ENCODE measurements at regions not wholly inside any gene's neighbourhood (a gene's known extent, or its start where the extent isn't known, plus 50 kb on each side); places are given as distances from the start of the nearest gene placed in this dataset.

DNA sequence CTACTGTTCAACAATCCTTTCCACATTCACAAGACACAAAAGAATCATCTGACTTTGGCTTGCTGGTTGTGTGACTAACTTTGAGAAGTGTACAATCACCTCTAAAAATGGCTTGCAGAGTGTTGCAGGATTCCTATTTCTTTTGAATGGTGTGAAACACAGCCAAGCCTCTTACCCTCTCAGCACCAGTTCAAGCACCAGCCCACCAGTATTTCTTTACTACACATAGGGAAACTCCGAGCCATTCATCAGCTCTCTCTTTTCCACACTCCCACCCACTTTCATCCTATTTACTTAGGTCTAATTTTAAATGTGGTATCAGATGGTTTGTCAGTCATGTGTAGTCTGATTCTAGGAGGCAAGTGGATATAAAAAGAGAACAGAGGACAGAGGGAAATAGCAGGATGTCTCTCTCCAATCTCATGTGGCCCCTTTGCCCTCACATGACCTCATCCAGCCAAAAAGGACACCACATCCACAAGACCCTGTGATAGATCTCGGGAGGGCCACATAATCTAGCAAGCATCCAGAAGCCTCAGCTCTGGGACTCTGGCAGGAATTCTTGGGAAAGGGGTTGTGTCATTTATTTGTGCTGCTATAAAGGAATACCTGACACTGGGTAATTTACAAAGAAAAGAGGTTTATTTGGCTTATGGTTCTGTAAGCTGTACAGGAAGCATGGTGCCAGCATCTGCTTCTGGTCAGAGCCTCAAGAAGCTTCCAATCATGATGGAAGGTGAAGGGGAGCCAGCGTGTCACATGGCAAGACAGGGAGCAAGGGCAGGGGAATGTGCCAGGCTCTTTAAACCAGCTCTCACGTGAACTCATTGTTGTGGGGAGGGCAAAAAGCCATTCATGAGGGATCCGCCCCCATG is 66.8 kb upstream of the NEBL start:
- no peak for FAIRE-seq

- no peak for FAIRE-seq
Observed at GRCh38 chr10:20963056-20963455, 65.9 kb upstream of the NEBL start.

DNA sequence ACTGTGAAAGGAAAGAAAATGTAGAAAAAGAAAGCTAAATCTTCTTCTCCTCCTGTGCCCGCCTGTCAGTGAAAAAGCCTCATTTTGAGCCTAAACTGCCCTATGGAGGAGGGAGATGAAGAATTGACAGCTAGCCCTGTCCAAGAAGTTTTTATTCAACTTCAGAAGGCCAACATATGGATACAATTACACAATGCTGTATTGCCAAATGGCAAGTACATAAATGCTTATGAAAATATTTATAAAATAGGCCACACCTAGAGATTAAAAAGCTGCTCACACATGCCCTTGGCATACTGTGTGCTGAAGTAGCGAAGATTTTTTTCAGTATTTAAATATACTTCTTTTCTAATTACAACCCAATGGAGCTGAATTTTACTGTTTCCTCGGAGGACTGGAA is 65.1 kb upstream of the NEBL start:
- FAIRE-seq, result no peak

DNA sequence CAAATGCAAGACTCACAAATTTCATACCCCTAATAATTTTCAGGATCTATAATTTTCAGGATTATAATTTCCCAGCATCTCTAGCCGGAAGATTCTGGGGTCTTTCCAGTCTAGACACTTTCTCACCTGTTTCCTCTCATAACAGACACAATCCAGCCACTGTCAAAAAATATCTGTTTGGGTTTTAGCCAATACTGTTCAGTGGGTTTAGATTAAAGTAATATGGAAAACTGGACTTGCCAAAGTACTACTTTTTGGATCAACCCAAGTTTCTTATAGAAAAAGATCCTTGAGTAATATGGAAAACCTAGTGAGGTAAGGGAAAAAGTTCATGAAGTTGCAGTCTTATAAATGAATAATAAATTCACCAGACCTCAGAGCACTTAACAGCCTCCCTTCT is 62.1 kb upstream of the NEBL start:
- no peak for FAIRE-seq

DNA sequence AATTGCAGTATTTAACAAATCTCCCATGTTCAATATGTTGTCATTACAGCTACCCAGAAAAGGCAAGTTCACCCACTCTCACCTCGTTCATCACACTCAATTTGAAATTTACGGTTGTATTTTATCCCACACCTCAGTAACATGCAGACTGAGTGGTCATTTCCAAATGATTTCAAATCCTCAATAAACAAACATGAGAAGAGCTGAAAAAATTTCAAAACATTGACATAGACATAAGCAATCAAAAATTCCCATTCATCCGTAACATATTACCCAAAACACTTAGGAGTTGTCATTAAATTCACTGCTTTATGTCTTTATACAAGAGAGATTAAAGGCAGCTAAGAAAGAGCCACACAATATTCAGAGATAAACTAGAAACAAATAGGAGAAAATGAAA is 61.7 kb upstream of the NEBL start:
- FAIRE-seq, result no peak

- FAIRE-seq, result no peak
Observed at GRCh38 chr10:20958225-20958624, 61.1 kb upstream of the NEBL start.

- no peak for FAIRE-seq
Observed at GRCh38 chr10:20957744-20958143, 60.6 kb upstream of the NEBL start.

- no peak for FAIRE-seq
Observed at GRCh38 chr10:20956843-20957242, 59.7 kb upstream of the NEBL start.

GRCh38 chr10:20955355-20955893 is 58.3 kb upstream of the NEBL start:
- FAIRE-seq, result no peak

DNA sequence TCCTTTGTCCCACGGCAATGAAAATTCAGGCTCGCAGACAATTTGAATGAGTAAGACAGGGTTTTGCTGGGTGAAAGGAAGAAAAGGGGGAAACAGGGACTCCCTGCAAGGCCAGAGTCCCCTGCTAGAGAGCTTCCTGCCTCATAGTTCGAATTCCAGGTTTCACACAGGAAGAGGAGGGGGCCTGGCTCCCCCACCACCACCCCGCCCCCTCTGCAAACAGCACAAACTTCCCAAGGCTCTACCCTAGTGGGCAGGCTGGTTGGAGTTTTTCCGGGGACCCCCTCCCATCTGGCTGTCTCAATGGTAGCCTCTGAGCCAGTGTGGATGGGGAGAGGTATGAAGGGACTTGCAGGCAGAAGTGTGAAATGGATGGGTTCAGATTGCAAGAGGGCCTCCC is 57.4 kb upstream of the NEBL start:
- FAIRE-seq, result no peak

GRCh38 chr10:20953120-20953519 is 56.0 kb upstream of the NEBL start:
- no peak for FAIRE-seq

DNA sequence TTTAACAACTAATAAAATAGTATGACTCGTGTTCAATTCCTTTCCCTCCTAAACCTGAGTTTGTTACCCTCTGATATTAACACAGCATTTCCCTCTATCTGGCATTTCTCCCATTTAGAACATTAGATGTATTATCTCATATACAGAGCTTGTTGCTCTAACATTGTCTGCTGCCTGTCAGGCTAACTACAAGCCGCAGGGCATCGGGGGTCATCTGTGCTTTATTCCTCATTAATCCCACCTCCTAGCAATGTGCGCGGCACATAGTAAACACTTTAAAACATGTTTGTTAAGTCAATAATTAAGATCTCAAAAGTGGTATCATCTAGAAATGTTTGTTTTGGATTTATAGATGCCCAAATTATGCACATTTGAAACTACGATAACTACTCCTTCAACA is 52.9 kb upstream of the NEBL start:
- FAIRE-seq, result no peak

- no peak for FAIRE-seq
Observed at GRCh38 chr10:20948686-20949327, 51.7 kb upstream of the NEBL start.
